ENCODE measurements at regions not wholly inside any gene's neighbourhood (a gene's known extent, or its start where the extent isn't known, plus 50 kb on each side); places are given as distances from the start of the nearest gene placed in this dataset.

DNA sequence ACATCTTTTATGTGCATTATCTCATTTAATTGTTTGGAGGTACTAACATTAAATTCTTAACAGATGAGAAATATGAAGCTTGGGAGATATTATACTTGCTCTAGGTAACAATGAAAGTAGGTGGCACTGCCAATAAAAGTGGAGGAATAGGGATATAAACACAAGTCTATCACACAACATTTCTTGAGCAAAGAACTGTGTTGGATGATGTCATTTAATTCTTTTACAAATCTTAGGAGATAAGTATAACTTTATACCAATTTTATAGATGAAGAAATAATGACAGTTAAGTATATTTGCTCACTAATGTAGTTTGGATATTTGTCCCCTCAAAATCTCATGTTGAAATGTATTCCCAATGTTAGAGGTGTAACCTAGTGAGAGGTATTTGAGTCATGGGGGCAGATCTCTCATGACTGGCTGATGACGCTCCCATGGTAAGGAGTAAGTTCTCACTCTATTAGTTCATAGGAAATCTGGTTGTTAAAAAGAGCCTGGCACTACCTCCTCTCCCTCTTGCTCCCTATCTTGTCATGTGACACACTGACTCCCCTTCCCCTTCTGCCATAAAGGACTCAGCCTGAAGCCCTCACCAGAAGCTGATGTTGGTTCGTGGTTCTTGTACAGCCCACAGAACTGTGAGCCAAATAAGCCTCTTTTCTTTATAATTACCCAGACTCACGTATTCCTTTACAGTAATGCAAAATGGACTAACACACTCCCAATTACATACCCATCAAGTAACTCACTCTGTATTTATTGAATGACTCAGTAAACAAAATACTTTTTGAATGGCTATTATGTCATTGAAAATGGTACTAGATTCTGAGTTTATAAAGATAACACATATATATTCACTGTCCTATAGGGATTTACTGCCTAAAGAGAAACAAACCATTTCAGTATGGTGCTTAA, 146.8 kb upstream of the KITLG start:
- no peaks in the 10 kb centered on the region for H3K4me1 ChIP-seq
- no peak for DNase-seq (ENCODE audit: low spot score in 2 of 2)
- no peaks in the 10 kb centered on the region for H3K9me3 ChIP-seq
- H3K27me3 ChIP-seq: no peaks in the 10 kb centered on the region
- no peak overlapping the region for H3K27ac ChIP-seq
- intact Hi-C loops (cut with DNase I): no loop called here
- TF ChIP-seq, protein P1, sequence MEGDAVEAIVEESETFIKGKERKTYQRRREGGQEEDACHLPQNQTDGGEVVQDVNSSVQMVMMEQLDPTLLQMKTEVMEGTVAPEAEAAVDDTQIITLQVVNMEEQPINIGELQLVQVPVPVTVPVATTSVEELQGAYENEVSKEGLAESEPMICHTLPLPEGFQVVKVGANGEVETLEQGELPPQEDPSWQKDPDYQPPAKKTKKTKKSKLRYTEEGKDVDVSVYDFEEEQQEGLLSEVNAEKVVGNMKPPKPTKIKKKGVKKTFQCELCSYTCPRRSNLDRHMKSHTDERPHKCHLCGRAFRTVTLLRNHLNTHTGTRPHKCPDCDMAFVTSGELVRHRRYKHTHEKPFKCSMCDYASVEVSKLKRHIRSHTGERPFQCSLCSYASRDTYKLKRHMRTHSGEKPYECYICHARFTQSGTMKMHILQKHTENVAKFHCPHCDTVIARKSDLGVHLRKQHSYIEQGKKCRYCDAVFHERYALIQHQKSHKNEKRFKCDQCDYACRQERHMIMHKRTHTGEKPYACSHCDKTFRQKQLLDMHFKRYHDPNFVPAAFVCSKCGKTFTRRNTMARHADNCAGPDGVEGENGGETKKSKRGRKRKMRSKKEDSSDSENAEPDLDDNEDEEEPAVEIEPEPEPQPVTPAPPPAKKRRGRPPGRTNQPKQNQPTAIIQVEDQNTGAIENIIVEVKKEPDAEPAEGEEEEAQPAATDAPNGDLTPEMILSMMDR (IDR thresholded peaks at IDR 0.05): no peak
- H3K36me3 ChIP-seq: no peaks in the 10 kb centered on the region
- no peak overlapping the region for H3K4me3 ChIP-seq

DNA sequence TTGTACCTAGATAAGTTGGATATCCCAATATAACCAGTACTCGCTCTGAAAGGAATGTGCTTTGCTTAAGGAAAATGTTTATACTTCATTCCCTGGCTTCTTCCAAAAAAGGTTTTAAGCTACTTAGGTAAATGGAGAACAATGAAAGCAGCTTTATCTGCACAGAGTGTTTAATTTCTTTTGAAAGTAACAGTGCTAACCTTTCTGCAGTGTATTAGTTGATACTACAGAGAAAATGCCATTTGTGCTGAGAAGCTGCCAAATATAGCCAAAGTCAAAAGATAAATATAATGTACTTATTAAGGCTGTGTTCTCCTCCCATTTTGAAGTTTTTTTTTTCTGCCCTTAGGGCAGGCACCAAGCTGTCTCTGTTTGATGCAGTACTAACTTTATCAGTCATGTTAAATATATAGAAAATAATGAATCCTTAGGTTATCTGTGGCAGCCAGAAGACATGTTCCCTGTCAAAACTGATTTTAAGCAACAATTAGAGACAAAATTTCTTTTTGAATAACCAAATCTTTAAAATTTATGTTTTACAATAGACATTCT, 145.4 kb upstream of the KITLG start:
- no peak overlapping the region for H3K27ac ChIP-seq
- H3K4me1 ChIP-seq: no peaks in the 10 kb centered on the region
- H3K36me3 ChIP-seq: no peaks in the 10 kb centered on the region
- intact Hi-C loops (cut with DNase I): loop anchor here (2.0 kb wide), 1 partner anchor 49 kb away; no protein-coding TSS in a partner anchor
- no peaks in the 10 kb centered on the region for H3K9me3 ChIP-seq
- H3K4me3 ChIP-seq: no peak overlapping the region
- DNase-seq (ENCODE audit: low spot score in 2 of 2): no peak
- TF ChIP-seq, protein P1 (IDR thresholded peaks at IDR 0.05): no peak
- H3K27me3 ChIP-seq: no peaks in the 10 kb centered on the region

DNA sequence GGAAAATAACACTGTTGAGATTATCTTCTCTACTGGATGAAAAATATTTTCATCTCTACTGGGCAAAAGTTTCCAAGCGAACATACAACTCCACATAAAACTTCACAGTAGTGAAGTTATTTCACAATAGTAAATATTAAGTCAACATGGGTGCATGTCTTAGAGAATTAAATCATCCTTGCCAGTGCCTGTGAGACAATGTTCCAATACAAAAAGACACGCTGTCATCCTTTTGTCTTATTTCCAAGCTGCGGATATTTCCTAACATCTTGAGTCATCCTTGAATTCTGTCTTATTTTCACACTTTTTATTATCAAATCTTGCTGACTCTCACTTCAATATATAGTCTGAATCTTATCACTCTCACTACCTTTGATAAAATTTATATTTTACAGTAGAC, 142.9 kb upstream of the KITLG start:
- Histone ChIP-seq H3K4me3 (no peak overlapping the region), H3K27ac (no peak overlapping the region), H3K36me3 (no peaks in the 10 kb centered on the region), H3K27me3 (no peaks in the 10 kb centered on the region), H3K4me1 (no peaks in the 10 kb centered on the region), H3K9me3 (no peaks in the 10 kb centered on the region)
- intact Hi-C loops (cut with DNase I): no loop called here
- TF ChIP-seq, protein P1 (IDR thresholded peaks at IDR 0.05): no peak
- no peak for DNase-seq (ENCODE audit: low spot score in 2 of 2)

DNA sequence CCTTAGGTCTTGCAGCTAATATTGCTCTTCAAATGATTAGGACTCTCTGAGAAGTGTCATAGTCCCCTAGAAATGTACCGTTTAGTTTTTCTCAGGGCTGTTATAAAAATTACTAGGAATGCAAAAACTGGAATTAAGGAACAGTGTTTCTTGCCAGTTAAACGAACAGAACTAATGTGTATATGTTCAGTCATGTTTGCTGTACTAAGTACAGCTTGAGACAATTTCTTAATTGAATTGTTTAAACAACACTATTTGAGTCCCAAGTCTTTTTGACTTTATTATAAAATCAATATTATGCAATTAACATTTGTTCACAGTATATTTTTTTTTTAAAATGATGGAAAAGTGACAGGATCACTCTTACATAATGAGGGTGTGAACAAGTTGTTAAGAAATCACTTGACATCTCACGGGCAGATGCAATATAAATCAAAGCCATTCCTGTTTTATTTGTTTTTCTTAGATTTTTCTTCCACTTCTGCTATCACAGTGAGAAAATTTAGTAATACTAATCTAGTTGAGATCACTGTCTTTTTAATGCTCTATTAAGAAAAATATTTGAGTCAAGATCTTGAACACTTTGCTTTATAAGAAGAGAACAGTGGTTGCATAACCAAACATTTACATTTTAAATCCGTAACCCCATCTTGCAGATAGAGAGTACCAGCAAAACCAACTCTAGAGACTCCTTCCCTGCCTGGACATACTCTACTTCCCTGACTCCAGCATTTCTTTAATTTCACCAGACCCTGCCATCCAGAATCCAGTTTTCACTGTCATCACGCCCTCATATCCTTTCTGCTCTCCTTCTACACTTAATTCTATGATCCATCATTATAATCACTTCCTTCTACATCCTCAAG, 140.7 kb upstream of the KITLG start:
- TF ChIP-seq, protein P1 (IDR thresholded peaks at IDR 0.05): no peak

DNA sequence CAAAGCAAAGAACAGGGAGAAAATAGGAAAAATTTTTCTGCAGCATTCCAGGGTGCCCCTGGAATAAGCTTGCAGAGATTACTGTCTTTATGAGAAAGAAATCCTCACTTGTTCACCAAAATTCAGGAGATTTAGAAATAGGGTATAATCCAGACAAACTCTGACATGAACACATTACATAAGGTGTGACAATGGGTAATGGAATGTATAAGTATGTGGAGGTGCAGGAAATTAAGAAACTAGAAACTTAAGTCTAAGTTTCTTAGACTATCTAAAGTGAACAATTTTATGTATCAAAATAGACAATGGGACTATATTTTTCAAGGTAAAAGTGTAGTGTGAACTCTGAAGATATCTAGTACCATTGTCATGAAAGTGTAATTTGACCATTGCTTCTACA, 140.0 kb upstream of the KITLG start:
- intact Hi-C loops (cut with DNase I): no loop called here
- H3K9me3 ChIP-seq: no peaks in the 10 kb centered on the region
- H3K27me3 ChIP-seq: no peaks in the 10 kb centered on the region

More for the DNA sequence above, 140.7 kb upstream of the KITLG start:
- H3K27ac ChIP-seq: no peak overlapping the region
- no peaks in the 10 kb centered on the region for H3K27me3 ChIP-seq
- no peak for DNase-seq (ENCODE audit: low spot score in 2 of 2)
- intact Hi-C loops (cut with DNase I): no loop called here
- no peaks in the 10 kb centered on the region for H3K36me3 ChIP-seq
- H3K4me3 ChIP-seq: no peak overlapping the region
- H3K9me3 ChIP-seq: no peaks in the 10 kb centered on the region
- H3K4me1 ChIP-seq: no peaks in the 10 kb centered on the region

More for the DNA sequence above, 140.0 kb upstream of the KITLG start:
- Histone ChIP-seq H3K27ac (no peak overlapping the region), H3K4me1 (no peaks in the 10 kb centered on the region), H3K4me3 (no peak overlapping the region), H3K36me3 (no peaks in the 10 kb centered on the region)
- TF ChIP-seq, protein P1 (IDR thresholded peaks at IDR 0.05): no peak
- no peak for DNase-seq (ENCODE audit: low spot score in 2 of 2)
